ENCODE measurements at regions not wholly inside any gene's neighbourhood (a gene's known extent, or its start where the extent isn't known, plus 50 kb on each side); places are given as distances from the start of the nearest gene placed in this dataset.
A peak's percentile ranks its signal among the peaks of the same experiment; 100 is the strongest.

- H3K9me2 ChIP-seq (replicated peaks; ENCODE audit: insufficient read depth, low read length) = no peaks in the 10 kb centered on the region
- no peaks in the 10 kb centered on the region for H3F3A ChIP-seq (ENCODE audit: insufficient read depth, low read length)
- no peaks in the 10 kb centered on the region for H3K36me3 ChIP-seq (replicated peaks; ENCODE audit: insufficient read depth, low read length)
- no peak for TF ChIP-seq EZH2 (optimal IDR thresholded peaks at IDR 0.05; ENCODE audit: low read depth, low read length)
- TF ChIP-seq EZH2phosphoT487 (IDR thresholded peaks at IDR 0.05; ENCODE audit: low read length) = no peak
- TF ChIP-seq CTCF (IDR thresholded peaks at IDR 0.05; ENCODE audit: low read length) = no peak
- H3K27me3 ChIP-seq (replicated peaks; ENCODE audit: insufficient read depth, low read length) = no peaks in the 10 kb centered on the region
- H3K79me2 ChIP-seq (ENCODE audit: low read length) = no peaks in the 10 kb centered on the region
- no peaks in the 10 kb centered on the region for H4K20me1 ChIP-seq (ENCODE audit: insufficient read depth, low read length)
- no peak overlapping the region for H3K4me3 ChIP-seq (ENCODE audit: low read length)
- no peaks in the 10 kb centered on the region for H3K9me3 ChIP-seq (replicated peaks; ENCODE audit: insufficient read depth, low read length)
- peak; percentile 22 for DNase-seq
- no peak overlapping the region for H2AFZ ChIP-seq (ENCODE audit: low read length)
- no peaks in the 10 kb centered on the region for H3K4me1 ChIP-seq (ENCODE audit: low read length)
- no peak overlapping the region for H3K27ac ChIP-seq (ENCODE audit: low read length)
- no peak overlapping the region for H3K4me2 ChIP-seq (ENCODE audit: low read depth, low read length)
- no peak overlapping the region for H3K9ac ChIP-seq (ENCODE audit: low read length)
These were observed 335.0 kb upstream of the TENM3 start for GRCh38 chr4:181908168-181908567.

- TF ChIP-seq EZH2phosphoT487 (IDR thresholded peaks at IDR 0.05; ENCODE audit: low read length) = no peak
- TF ChIP-seq CTCF (IDR thresholded peaks at IDR 0.05; ENCODE audit: low read length) = no peak
- TF ChIP-seq EZH2 (optimal IDR thresholded peaks at IDR 0.05; ENCODE audit: low read depth, low read length) = no peak
- H3K36me3 ChIP-seq (replicated peaks; ENCODE audit: insufficient read depth, low read length) = no peaks in the 10 kb centered on the region
- no peaks in the 10 kb centered on the region for H3K9me2 ChIP-seq (replicated peaks; ENCODE audit: insufficient read depth, low read length)
- no peak overlapping the region for H3K9ac ChIP-seq (ENCODE audit: low read length)
- no peaks in the 10 kb centered on the region for H3K9me3 ChIP-seq (replicated peaks; ENCODE audit: insufficient read depth, low read length)
- H3K79me2 ChIP-seq (ENCODE audit: low read length) = no peaks in the 10 kb centered on the region
- H2AFZ ChIP-seq (ENCODE audit: low read length) = no peak overlapping the region
- no peaks in the 10 kb centered on the region for H3K4me1 ChIP-seq (ENCODE audit: low read length)
- H3F3A ChIP-seq (ENCODE audit: insufficient read depth, low read length) = no peaks in the 10 kb centered on the region
- no peak overlapping the region for H3K4me2 ChIP-seq (ENCODE audit: low read depth, low read length)
- no peak overlapping the region for H3K27ac ChIP-seq (ENCODE audit: low read length)
- no peaks in the 10 kb centered on the region for H3K27me3 ChIP-seq (replicated peaks; ENCODE audit: insufficient read depth, low read length)
- H3K4me3 ChIP-seq (ENCODE audit: low read length) = no peak overlapping the region
- DNase-seq = no peak
- no peaks in the 10 kb centered on the region for H4K20me1 ChIP-seq (ENCODE audit: insufficient read depth, low read length)
These were observed 333.8 kb upstream of the TENM3 start for GRCh38 chr4:181909368-181909767.

GRCh38 chr4:181911420-181911819, 331.8 kb upstream of the TENM3 start:
- Histone ChIP-seq H3K27ac (ENCODE audit: low read length) (no peak overlapping the region), H3F3A (ENCODE audit: insufficient read depth, low read length) (no peaks in the 10 kb centered on the region), H3K9ac (ENCODE audit: low read length) (no peak overlapping the region), H3K4me3 (ENCODE audit: low read length) (no peak overlapping the region), H3K4me2 (ENCODE audit: low read depth, low read length) (no peak overlapping the region), H4K20me1 (ENCODE audit: insufficient read depth, low read length) (no peaks in the 10 kb centered on the region), H3K9me2 (replicated peaks; ENCODE audit: insufficient read depth, low read length) (no peaks in the 10 kb centered on the region), H3K4me1 (ENCODE audit: low read length) (no peaks in the 10 kb centered on the region), H3K36me3 (replicated peaks; ENCODE audit: insufficient read depth, low read length) (no peaks in the 10 kb centered on the region), H3K79me2 (ENCODE audit: low read length) (no peaks in the 10 kb centered on the region), H3K27me3 (replicated peaks; ENCODE audit: insufficient read depth, low read length) (no peaks in the 10 kb centered on the region), H2AFZ (ENCODE audit: low read length) (no peak overlapping the region), H3K9me3 (replicated peaks; ENCODE audit: insufficient read depth, low read length) (no peaks in the 10 kb centered on the region)
- DNase-seq = no peak
- TF ChIP-seq EZH2phosphoT487 (IDR thresholded peaks at IDR 0.05; ENCODE audit: low read length) (no peak), EZH2 (optimal IDR thresholded peaks at IDR 0.05; ENCODE audit: low read depth, low read length) (no peak), CTCF (IDR thresholded peaks at IDR 0.05; ENCODE audit: low read length) (no peak)

Measured in MM.1S (cell line).